Thyroid gland (tissue), 4 donors: ENCODE measurements at regions not wholly inside any gene's neighbourhood (a gene's known extent, or its start where the extent isn't known, plus 50 kb on each side); places are given as distances from the start of the nearest gene placed in this dataset.
A peak's percentile ranks its signal among the peaks of the same experiment; 100 is the strongest.

Source experiments
- DNase-seq, 2 donors: peaks; one replicate each; pipeline ENCODE4 v3.0.0-alpha.2; 2019
- H3K27ac ChIP-seq, 3 donors: fragments of 200-600 bp; sonication (generic); 1 replicate in 2 of 3; 2 replicates in 1 of 3; pipeline ENCODE4 v1.5.1; 2016 to 2019; ENCODE audit warnings: mild to moderate bottlenecking in 1 of 3, moderate library complexity in 1 of 3
- H3K27me3 ChIP-seq: fragments of 200-600 bp; sonication (generic); one replicate; pipeline ENCODE4 v1.5.1; 2019
- H3K36me3 ChIP-seq, 2 donors: fragments of 200-600 bp; sonication (generic); one replicate each; pipeline ENCODE4 v1.5.1; 2016 to 2019
- H3K4me1 ChIP-seq, 2 donors: fragments of 200-600 bp; sonication (generic); one replicate each; pipeline ENCODE4 v1.5.1; 2017 to 2019
- H3K4me3 ChIP-seq, 3 donors: fragments of 200-600 bp; sonication (generic); replicated peaks in 1 of 3; 1 replicate in 2 of 3; 2 replicates in 1 of 3; pipeline ENCODE4 v1.5.1; 2016; ENCODE audit warnings: mild to moderate bottlenecking in 1 of 3
- H3K9me3 ChIP-seq: fragments of 200-600 bp; sonication (generic); one replicate; pipeline ENCODE4 v1.5.1; 2017
- POLR2A ChIP-seq, 2 donors: fragments of 450-650 bp; IDR thresholded peaks; one replicate each; pipeline ENCODE4 v1.6.1; 2017; ENCODE audit warnings: antibody characterized with exemption in 2 of 2, mild to moderate bottlenecking in 2 of 2, moderate library complexity in 1 of 2
- WGBS, 2 donors: methylation state at CpG; one replicate each; pipeline ENCODE4 v1.1.5; 2017; 5-methylcytosine and 5-hydroxymethylcytosine counted together
- intact Hi-C: fragments of 100-400 bp; cut with DNase I; formaldehyde crosslinking; loops from one replicate; pipeline ENCODE4 v1.15.1; 2023
- TF ChIP-seq, protein P1 (sequence below), 6 experiments: fragments of 200-600 bp in 3 of 6; fragments of 450-650 bp in 3 of 6; sonication (generic) in 3 of 6; IDR thresholded peaks; one replicate each; pipeline ENCODE4 v1.5.1; 2016 to 2019; ENCODE audit warnings: antibody characterized with exemption in 6 of 6, mild to moderate bottlenecking in 2 of 6, inconsistent platforms in 1 of 6, moderate library complexity in 1 of 6

DNA sequence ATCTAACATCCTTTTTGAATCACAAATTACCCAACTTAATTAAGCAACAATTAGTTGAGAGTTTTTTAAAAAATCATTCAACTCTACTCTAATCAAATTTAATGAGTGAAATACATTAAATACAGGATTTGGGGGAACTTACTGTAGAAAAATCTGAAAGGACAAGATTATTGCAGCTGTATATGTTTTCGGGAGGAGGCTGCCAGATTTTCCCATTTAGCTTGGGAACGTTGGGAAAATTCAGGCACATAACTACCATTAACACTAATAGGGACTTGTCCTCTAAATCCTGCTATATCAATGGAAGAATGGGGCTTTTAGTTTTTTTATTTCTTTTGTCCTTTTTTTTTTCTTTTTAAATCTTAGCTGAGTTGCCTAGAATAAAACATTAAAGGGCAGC, 691.4 kb upstream of the FZD8 start:
- Histone ChIP-seq H3K36me3 (no peaks in the 10 kb centered on the region), H3K4me3 (no peak overlapping the region), H3K27ac (no peak overlapping the region), H3K9me3 (no peaks in the 10 kb centered on the region), H3K27me3 (no peaks in the 10 kb centered on the region), H3K4me1 (peaks cover 16 to 21% of the 10 kb centered on the region in 2 donors)
- intact Hi-C loops = no loop called here
- DNase-seq = no peak
- no peak for TF ChIP-seq POLR2A (IDR thresholded peaks at IDR 0.05)
- TF ChIP-seq, protein P1, sequence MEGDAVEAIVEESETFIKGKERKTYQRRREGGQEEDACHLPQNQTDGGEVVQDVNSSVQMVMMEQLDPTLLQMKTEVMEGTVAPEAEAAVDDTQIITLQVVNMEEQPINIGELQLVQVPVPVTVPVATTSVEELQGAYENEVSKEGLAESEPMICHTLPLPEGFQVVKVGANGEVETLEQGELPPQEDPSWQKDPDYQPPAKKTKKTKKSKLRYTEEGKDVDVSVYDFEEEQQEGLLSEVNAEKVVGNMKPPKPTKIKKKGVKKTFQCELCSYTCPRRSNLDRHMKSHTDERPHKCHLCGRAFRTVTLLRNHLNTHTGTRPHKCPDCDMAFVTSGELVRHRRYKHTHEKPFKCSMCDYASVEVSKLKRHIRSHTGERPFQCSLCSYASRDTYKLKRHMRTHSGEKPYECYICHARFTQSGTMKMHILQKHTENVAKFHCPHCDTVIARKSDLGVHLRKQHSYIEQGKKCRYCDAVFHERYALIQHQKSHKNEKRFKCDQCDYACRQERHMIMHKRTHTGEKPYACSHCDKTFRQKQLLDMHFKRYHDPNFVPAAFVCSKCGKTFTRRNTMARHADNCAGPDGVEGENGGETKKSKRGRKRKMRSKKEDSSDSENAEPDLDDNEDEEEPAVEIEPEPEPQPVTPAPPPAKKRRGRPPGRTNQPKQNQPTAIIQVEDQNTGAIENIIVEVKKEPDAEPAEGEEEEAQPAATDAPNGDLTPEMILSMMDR (IDR thresholded peaks at IDR 0.05) = no peak
- 61 to 66% methylated on average over 2 of the region's 2 CpGs for WGBS, 2 donors

DNA sequence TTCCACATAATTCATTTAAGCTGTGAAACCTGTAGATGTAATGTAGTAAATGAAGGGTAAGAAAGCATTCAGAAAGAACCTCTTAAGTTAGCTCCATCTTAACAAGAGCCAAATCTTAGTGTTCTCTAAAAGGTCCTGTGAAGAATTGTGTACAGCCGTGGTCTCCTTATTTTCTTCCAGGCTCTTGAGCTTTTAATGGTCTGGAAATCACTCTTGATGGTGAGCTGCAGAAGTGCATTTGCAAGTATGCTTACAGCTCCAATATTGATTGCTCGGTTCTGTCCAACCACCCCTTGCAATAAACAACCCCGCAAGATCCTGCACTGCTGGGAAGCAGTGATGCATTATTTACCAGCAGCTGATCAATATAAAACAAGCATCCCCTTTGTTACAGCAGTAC, 690.8 kb upstream of the FZD8 start:
- no peaks in the 10 kb centered on the region for H3K36me3 ChIP-seq
- intact Hi-C loops = no loop called here
- H3K27me3 ChIP-seq = no peaks in the 10 kb centered on the region
- H3K4me1 ChIP-seq = peaks cover 16 to 21% of the 10 kb centered on the region in 2 donors
- TF ChIP-seq, protein P1 (IDR thresholded peaks at IDR 0.05) = no peak
- H3K4me3 ChIP-seq = no peak overlapping the region
- H3K27ac ChIP-seq = no peak overlapping the region
- 41 to 43% methylated on average over 3 of the region's 3 CpGs for WGBS, 2 donors
- H3K9me3 ChIP-seq = no peaks in the 10 kb centered on the region
- peak in 1 of 2 donors; percentile 7 for DNase-seq

GRCh38 chr10:36331121-36331520, 689.0 kb upstream of the FZD8 start:
- H3K9me3 ChIP-seq = no peaks in the 10 kb centered on the region
- 77 to 91% methylated on average over 3 of the region's 3 CpGs for WGBS, 2 donors
- H3K4me3 ChIP-seq = no peak overlapping the region
- DNase-seq = no peak
- H3K27ac ChIP-seq = no peak overlapping the region
- H3K4me1 ChIP-seq = peaks cover 16 to 21% of the 10 kb centered on the region in 2 donors
- no peak for TF ChIP-seq POLR2A (IDR thresholded peaks at IDR 0.05)
- TF ChIP-seq, protein P1 (IDR thresholded peaks at IDR 0.05) = no peak
- H3K36me3 ChIP-seq = no peaks in the 10 kb centered on the region
- intact Hi-C loops = no loop called here
- no peaks in the 10 kb centered on the region for H3K27me3 ChIP-seq

DNA sequence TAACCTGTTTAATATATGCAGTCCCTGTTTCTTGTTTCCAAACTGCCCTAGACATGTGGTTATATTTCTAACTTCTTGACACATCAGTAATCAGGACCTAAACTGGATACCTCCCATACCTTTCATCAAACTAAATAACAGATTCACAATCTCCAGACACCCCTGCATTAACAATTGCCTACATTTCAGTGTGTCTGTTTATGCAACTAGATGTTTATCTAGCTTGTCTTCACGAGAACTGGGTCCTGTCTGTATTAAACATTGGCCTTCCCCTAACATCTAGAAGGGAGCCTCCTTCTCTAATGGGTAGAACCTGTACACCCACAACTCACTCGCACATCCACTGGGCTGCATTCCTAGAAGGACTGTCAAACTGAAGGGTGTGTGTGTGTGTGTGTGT, 683.7 kb upstream of the FZD8 start:
- TF ChIP-seq, protein P1 (IDR thresholded peaks at IDR 0.05) = no peak
- TF ChIP-seq POLR2A (IDR thresholded peaks at IDR 0.05) = no peak
- H3K27ac ChIP-seq = no peak overlapping the region
- intact Hi-C loops = no loop called here
- 90 to 96% methylated on average over 2 of the region's 2 CpGs for WGBS, 2 donors
- no peaks in the 10 kb centered on the region for H3K36me3 ChIP-seq
- no peaks in the 10 kb centered on the region for H3K9me3 ChIP-seq
- DNase-seq = no peak
- no peak overlapping the region for H3K4me3 ChIP-seq
- H3K27me3 ChIP-seq = no peaks in the 10 kb centered on the region
- H3K4me1 ChIP-seq = peaks cover 0 to 4% of the 10 kb centered on the region in 2 donors

DNA sequence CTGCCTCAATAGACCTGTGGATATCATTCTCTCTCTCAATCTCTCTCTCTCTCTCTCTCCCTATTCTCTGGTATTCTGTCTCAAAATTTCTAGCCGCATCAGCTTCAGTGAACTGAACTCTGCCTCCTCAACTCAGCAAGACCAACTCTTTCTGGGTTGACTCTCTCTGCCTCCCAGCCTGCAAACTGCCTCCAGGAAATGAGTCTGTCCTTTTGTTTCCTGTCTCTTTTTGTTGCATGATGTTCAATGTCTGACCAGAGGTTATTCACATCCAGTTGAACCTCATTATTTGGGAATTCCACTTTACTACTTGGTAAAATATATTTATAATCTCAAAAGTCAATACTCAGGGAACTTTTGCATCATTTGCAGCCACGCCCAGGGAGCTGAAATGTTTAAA, 682.7 kb upstream of the FZD8 start:
- Histone ChIP-seq H3K27ac (no peak overlapping the region), H3K27me3 (no peaks in the 10 kb centered on the region), H3K4me1 (peaks cover 0 to 4% of the 10 kb centered on the region in 2 donors), H3K4me3 (no peak overlapping the region), H3K9me3 (no peaks in the 10 kb centered on the region), H3K36me3 (no peaks in the 10 kb centered on the region)
- 89 to 96% methylated on average over 2 of the region's 2 CpGs for WGBS, 2 donors
- no peak for DNase-seq
- intact Hi-C loops = no loop called here
- no peak for TF ChIP-seq POLR2A (IDR thresholded peaks at IDR 0.05)
- TF ChIP-seq, protein P1 (IDR thresholded peaks at IDR 0.05) = no peak
